ENCODE measurements at regions not wholly inside any gene's neighbourhood (a gene's known extent, or its start where the extent isn't known, plus 50 kb on each side); places are given as distances from the start of the nearest gene placed in this dataset.
"Not testable (repeated sequence)": the region's sequence is repeated elsewhere in the genome, so short reads cannot be mapped to it uniquely, and the experiment has no call there.

DNA sequence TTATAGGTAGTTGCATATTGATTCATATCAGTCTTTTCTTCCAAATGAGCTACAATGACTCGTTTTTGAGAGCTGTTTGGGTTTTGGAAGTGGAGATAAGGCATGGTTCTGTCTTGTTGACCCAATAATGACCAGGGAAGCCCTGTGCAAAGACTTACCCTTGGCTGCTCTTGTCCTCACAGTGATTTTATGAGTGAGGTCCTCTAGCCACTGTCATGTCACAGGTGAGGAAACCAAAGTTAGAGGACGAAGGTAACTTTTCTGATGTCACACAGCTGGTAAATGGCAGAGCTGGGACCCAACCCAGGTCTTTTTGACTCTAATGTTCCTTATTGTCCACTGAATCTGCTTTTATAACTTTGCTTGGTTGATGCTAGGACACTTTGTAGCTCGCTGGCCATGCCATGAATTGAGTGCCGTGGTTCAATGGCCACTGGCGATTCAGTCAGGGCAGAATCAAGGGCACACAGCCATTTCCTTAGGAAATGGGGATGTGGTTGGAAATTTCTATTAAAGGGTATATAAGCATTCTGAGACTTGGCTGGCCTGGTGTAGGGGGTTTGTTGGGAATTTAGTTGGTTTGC is 249.1 kb downstream of the GOLGA6L6 start:
- TF ChIP-seq CTCF (IDR thresholded peaks at IDR 0.05); EZH2 (IDR thresholded peaks at IDR 0.05; ENCODE audit: borderline replicate concordance, insufficient read depth, low read depth, low read length, poor library complexity, severe bottlenecking): not testable (repeated sequence)
